Activated CD4-positive, alpha-beta T cell treated with anti-CD3 and anti-CD28 coated beads, Interleukin-2, amount 50 U/mL, for 24 hours (primary cell): ENCODE measurements at regions not wholly inside any gene's neighbourhood (a gene's known extent, or its start where the extent isn't known, plus 50 kb on each side); places are given as distances from the start of the nearest gene placed in this dataset.

Experiments used
- DNase-seq, 2 donors: peaks; one replicate each; pipeline ENCODE4 v3.0.0-alpha.2; 2020; ENCODE audit warnings: low read depth in 1 of 2, low spot score in 1 of 2

- DNase-seq, result no peak
Observed at GRCh38 chr5:125126050-125126449, 379.6 kb upstream of the ZNF608 start.

GRCh38 chr5:125129151-125129806 is 382.8 kb upstream of the ZNF608 start:
- DNase-seq, result no peak

GRCh38 chr5:125130591-125130990 is 384.2 kb upstream of the ZNF608 start:
- no peak for DNase-seq

- no peak for DNase-seq
Observed at GRCh38 chr5:125134216-125135081, 388.0 kb upstream of the ZNF608 start.

GRCh38 chr5:125137535-125137934 is 391.1 kb upstream of the ZNF608 start:
- DNase-seq, result no peak

GRCh38 chr5:125138266-125138665 is 391.8 kb upstream of the ZNF608 start:
- DNase-seq, result no peak

- no peak for DNase-seq
Observed at GRCh38 chr5:125139590-125139989, 393.2 kb upstream of the ZNF608 start.

- no peak for DNase-seq
Observed at GRCh38 chr5:125140220-125140619, 393.8 kb upstream of the ZNF608 start.

- no peak for DNase-seq
Observed at GRCh38 chr5:125140855-125141254, 394.4 kb upstream of the ZNF608 start.

GRCh38 chr5:125142458-125142857 is 396.0 kb upstream of the ZNF608 start:
- DNase-seq, result no peak

- DNase-seq, result no peak
Observed at GRCh38 chr5:125143011-125143410, 396.6 kb upstream of the ZNF608 start.

- no peak for DNase-seq
Observed at GRCh38 chr5:125148076-125148475, 401.6 kb upstream of the ZNF608 start.

GRCh38 chr5:125148706-125149105 is 402.3 kb upstream of the ZNF608 start:
- DNase-seq, result no peak

- DNase-seq, result no peak
Observed at GRCh38 chr5:125149110-125149509, 402.7 kb upstream of the ZNF608 start.

GRCh38 chr5:125149527-125149926 is 403.1 kb upstream of the ZNF608 start:
- DNase-seq, result no peak

GRCh38 chr5:125150041-125150669 is 403.7 kb upstream of the ZNF608 start:
- DNase-seq, result no peak

GRCh38 chr5:125151150-125151900 is 404.9 kb upstream of the ZNF608 start:
- DNase-seq, result no peak

- DNase-seq, result no peak
Observed at GRCh38 chr5:125152044-125152443, 405.6 kb upstream of the ZNF608 start.

GRCh38 chr5:125152461-125153189 is 406.2 kb upstream of the ZNF608 start:
- DNase-seq, result no peak

GRCh38 chr5:125153231-125153630 is 406.8 kb upstream of the ZNF608 start:
- no peak for DNase-seq
